Kidney capillary endothelial cell (primary cell): ENCODE measurements at regions not wholly inside any gene's neighbourhood (a gene's known extent, or its start where the extent isn't known, plus 50 kb on each side); places are given as distances from the start of the nearest gene placed in this dataset.
A peak's percentile ranks its signal among the peaks of the same experiment; 100 is the strongest.
"Not testable (repeated sequence)": the region's sequence is repeated elsewhere in the genome, so short reads cannot be mapped to it uniquely, and the experiment has no call there.

Experiments used
- DNase-seq: peaks from one replicate; pipeline ENCODE4 v3.0.0-alpha.2; 2018; ENCODE audit warnings: low spot score

GRCh38 chr3:95271395-95271794, 1208.5 kb downstream of the NSUN3 start:
- no peak for DNase-seq

- DNase-seq = no peak
Observed at GRCh38 chr3:95272166-95272565, 1209.3 kb downstream of the NSUN3 start.

- DNase-seq = no peak
Observed at GRCh38 chr3:95272781-95273180, 1209.9 kb downstream of the NSUN3 start.

DNA sequence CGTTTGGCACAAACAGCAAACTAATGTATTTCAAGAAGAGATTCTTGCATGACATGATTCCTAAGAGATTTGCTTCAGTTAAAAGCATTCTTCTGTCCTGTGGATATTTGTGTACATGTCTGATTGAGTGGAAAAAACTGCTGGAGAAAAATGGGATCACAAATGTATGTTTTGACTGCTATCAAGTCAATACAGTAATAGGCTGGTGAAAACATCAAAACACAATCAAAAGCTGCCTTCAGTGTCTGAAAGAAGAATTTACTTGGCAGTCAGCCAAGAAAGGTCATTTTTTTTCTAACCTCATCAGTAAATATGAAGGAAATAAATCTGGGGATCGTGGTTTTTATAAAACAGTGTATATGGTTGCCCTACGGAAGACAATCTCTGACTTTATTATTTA, 1214.8 kb downstream of the NSUN3 start:
- no peak for DNase-seq

GRCh38 chr3:95280711-95281352, 1218.0 kb downstream of the NSUN3 start:
- peak; percentile 14 for DNase-seq

DNA sequence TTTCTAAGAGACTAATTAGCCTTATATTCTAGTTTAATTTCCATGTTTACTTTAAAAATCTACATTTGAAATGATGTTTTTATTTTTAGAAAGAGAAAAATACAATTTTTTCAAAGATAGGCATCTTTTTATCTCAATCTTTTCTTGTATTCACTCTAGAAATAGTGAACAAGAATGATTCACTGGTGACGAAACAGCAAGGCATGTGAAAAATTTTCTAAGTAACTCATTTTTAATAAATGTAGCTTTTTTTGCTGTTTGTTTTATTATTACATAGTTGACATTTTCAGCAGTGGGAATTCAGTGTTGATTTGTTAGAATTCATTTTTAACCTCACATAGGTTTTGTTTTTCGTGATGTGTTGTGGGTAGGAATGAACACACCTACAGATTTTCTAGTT, 1226.4 kb downstream of the NSUN3 start:
- DNase-seq = no peak

- no peak for DNase-seq
Observed at GRCh38 chr3:95297581-95297980, 1234.7 kb downstream of the NSUN3 start.

GRCh38 chr3:95302044-95302443, 1239.2 kb downstream of the NSUN3 start:
- DNase-seq = no peak

- DNase-seq = no peak
Observed at GRCh38 chr3:95310560-95310959, 1247.7 kb downstream of the NSUN3 start.

- DNase-seq = no peak
Observed at GRCh38 chr3:95311272-95311671, 1248.4 kb downstream of the NSUN3 start.

DNA sequence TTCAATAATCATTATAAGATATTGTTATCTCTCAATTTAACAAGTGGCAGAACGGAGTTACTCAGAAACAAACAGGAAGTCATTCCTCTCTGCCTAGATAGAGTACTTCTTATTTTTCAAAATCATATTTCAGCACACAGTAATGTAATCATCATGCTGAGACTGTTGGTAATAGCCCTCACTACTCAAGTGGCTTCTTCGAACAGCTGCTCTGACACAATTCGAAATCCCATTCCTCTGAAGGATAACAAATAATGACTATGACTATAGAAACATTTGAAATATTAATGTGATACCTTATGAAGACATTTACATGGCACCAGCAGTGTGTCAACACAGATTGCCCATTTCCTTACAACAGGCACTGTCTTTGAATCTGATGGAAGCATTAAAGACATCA, 1249.8 kb downstream of the NSUN3 start:
- no peak for DNase-seq

GRCh38 chr3:95319921-95320494, 1257.1 kb downstream of the NSUN3 start:
- DNase-seq = no peak

- DNase-seq = no peak
Observed at GRCh38 chr3:95327478-95327877, 1264.6 kb downstream of the NSUN3 start.

DNA sequence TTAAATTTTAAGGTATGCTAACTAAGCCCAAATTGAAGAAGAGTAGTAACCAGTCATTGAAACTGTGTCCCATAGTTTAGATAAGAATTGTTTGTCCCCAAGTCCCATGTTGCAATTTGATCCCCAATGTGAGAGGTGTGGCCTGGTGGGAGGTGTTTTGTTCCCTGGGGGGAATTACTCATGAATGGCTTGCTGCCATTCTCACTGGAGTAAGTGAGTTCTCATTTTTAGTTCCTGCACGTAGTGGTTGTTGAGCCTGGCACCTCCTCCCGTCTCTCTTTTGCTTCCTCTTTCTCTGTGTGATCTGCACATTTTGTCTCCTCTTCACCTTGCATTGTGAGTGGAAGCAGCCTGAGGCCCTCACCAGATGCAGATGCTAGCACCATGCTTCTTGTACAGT, 1271.0 kb downstream of the NSUN3 start:
- DNase-seq = no peak

DNA sequence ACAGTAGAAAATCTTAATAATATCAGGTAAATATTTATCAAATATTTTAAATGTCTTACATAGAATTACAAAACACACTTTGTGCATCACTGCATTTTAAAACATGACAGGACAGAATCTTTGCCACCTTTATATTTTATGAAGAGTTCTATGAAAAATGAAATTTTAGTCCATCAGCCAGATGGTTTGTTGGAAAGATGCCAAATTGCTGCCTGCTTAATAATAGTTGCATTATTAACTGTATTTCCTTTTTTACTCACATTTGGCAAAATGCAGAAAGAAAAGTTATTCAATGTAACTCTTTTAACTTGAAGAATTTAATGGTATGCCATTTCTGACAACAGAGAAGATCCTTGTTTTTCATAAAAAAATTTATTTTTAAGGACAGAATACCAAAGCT, 1271.6 kb downstream of the NSUN3 start:
- no peak for DNase-seq

GRCh38 chr3:95335517-95335916, 1272.7 kb downstream of the NSUN3 start:
- DNase-seq = no peak

- no peak for DNase-seq
Observed at GRCh38 chr3:95338446-95338845, 1275.6 kb downstream of the NSUN3 start.

GRCh38 chr3:95341314-95341713, 1278.5 kb downstream of the NSUN3 start:
- no peak for DNase-seq

DNA sequence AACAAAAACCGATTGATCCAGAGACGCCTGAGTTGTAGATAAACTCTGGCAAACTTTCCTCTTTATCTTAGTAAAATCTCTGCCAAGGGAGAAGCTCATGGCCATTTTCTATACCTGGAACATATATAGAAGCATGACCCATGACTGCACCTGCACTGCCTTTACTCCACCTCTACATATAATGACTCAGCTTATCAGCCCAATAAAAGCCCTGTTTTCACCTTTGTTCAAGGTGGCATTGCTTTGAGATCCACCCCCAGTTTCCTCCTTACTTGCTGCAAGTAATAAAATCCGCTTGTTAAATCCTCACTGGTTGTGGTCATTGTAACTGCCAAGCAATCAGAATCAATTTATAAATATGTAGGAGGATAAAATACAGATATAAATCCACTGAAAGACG, 1280.4 kb downstream of the NSUN3 start:
- no peak for DNase-seq

- no peak for DNase-seq
Observed at GRCh38 chr3:95343767-95344166, 1280.9 kb downstream of the NSUN3 start.

GRCh38 chr3:95347936-95348335, 1285.1 kb downstream of the NSUN3 start:
- DNase-seq = not testable (repeated sequence)

- DNase-seq = no peak
Observed at GRCh38 chr3:95348879-95349278, 1286.0 kb downstream of the NSUN3 start.

DNA sequence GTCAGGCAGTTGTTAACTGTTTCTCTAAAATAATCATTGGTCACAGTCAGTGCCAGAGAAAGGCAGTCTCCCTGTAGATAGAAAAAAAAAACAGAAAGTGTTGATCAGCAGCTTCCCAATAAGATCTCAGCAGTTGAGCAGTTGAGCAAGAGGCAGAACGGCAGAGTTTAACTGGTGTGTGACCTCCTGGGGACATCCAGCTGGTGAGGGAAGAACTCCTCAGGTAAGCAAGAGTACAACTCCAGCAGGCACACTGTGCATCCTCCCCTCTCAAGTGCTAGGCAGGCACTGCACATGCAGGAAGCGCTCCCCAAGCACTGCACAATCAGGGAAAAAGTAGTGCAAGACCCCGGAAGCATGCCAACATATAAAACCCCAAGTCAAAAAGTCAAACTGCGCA, 1287.2 kb downstream of the NSUN3 start:
- DNase-seq = no peak

DNA sequence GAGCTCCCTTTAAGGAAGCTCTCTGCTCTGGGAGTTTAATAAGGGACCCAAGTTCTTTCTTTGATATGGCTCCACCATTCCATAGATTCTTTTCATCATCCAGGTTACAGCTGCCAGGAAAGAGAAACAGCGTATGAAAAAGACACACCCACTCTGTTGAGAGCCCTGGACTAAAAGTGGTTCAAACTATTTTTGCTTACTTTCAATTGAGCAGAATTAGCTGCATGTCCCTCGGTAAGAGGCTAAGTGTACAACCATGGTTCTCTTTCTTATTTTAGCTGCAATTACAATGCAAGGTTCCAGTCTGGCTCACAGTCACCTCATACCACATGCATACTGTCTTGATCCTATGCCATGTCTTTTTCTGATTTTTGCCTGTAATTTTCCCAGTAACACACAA, 1288.3 kb downstream of the NSUN3 start:
- DNase-seq = no peak
